Panc1 (cell line): ENCODE measurements at regions not wholly inside any gene's neighbourhood (a gene's known extent, or its start where the extent isn't known, plus 50 kb on each side); places are given as distances from the start of the nearest gene placed in this dataset.

Experiments used
- POLR2AphosphoS5 ChIP-seq: IDR thresholded peaks from 2 replicates; pipeline ENCODE4 v1.6.1; 2012; ENCODE audit warnings: mild to moderate bottlenecking, low read depth, low read length, moderate library complexity
- SIN3A ChIP-seq: IDR thresholded peaks from 2 replicates; pipeline ENCODE4 v1.6.1; 2012; ENCODE audit warnings: low read depth, mild to moderate bottlenecking, low read length, moderate library complexity, borderline replicate concordance; ENCODE audit not compliant: insufficient read depth
- TCF7L2 ChIP-seq: IDR thresholded peaks from 2 replicates; pipeline ENCODE4 v1.6.1; 2011; ENCODE audit warnings: mild to moderate bottlenecking, low read depth, low read length, inconsistent platforms
- TF ChIP-seq, protein P1 (sequence below): fragments of 450-650 bp; IDR thresholded peaks from 2 replicates; pipeline ENCODE4 v1.5.1; 2017; ENCODE audit warnings: mild to moderate bottlenecking
- TF ChIP-seq, protein P2 (sequence below), 2 experiments: IDR thresholded peaks; 2 replicates each; pipeline ENCODE4 v1.6.1; 2011 to 2012; ENCODE audit warnings: low read depth in 2 of 2, control low read depth in 1 of 2, low read length in 1 of 2, mild to moderate bottlenecking in 1 of 2, moderate library complexity in 1 of 2; ENCODE audit not compliant: insufficient read depth in 1 of 2

DNA sequence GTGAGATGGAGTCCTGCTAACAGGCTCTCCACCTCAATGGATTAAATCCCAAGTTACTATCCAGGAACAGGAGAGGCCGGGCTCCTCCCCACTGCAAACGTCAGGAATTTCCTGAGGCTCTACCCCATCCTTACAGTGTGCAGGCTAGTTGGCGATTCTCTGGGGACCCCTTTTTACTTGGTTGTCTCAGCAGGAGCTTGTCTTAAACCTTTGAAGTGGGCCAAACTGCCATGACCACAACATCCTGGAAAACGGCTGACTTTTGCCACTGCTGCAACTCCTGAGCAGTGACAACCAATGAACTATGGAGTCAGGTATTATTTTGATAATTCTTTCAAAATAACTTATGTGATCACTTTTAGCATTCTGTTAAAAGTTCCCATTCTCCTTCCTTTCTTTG lies 440.9 kb upstream of the CCDC54 start:
- TF ChIP-seq, protein P1, sequence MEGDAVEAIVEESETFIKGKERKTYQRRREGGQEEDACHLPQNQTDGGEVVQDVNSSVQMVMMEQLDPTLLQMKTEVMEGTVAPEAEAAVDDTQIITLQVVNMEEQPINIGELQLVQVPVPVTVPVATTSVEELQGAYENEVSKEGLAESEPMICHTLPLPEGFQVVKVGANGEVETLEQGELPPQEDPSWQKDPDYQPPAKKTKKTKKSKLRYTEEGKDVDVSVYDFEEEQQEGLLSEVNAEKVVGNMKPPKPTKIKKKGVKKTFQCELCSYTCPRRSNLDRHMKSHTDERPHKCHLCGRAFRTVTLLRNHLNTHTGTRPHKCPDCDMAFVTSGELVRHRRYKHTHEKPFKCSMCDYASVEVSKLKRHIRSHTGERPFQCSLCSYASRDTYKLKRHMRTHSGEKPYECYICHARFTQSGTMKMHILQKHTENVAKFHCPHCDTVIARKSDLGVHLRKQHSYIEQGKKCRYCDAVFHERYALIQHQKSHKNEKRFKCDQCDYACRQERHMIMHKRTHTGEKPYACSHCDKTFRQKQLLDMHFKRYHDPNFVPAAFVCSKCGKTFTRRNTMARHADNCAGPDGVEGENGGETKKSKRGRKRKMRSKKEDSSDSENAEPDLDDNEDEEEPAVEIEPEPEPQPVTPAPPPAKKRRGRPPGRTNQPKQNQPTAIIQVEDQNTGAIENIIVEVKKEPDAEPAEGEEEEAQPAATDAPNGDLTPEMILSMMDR, result no peak
- TF ChIP-seq POLR2AphosphoS5 (no peak), SIN3A (no peak), TCF7L2 (no peak)
- TF ChIP-seq, protein P2, sequence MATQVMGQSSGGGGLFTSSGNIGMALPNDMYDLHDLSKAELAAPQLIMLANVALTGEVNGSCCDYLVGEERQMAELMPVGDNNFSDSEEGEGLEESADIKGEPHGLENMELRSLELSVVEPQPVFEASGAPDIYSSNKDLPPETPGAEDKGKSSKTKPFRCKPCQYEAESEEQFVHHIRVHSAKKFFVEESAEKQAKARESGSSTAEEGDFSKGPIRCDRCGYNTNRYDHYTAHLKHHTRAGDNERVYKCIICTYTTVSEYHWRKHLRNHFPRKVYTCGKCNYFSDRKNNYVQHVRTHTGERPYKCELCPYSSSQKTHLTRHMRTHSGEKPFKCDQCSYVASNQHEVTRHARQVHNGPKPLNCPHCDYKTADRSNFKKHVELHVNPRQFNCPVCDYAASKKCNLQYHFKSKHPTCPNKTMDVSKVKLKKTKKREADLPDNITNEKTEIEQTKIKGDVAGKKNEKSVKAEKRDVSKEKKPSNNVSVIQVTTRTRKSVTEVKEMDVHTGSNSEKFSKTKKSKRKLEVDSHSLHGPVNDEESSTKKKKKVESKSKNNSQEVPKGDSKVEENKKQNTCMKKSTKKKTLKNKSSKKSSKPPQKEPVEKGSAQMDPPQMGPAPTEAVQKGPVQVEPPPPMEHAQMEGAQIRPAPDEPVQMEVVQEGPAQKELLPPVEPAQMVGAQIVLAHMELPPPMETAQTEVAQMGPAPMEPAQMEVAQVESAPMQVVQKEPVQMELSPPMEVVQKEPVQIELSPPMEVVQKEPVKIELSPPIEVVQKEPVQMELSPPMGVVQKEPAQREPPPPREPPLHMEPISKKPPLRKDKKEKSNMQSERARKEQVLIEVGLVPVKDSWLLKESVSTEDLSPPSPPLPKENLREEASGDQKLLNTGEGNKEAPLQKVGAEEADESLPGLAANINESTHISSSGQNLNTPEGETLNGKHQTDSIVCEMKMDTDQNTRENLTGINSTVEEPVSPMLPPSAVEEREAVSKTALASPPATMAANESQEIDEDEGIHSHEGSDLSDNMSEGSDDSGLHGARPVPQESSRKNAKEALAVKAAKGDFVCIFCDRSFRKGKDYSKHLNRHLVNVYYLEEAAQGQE (IDR thresholded peaks at IDR 0.05; ENCODE audit: insufficient read depth in 1 of 2, low read depth in 2 of 2, low read length in 1 of 2), result no peak
